Stomach (tissue), 4 donors: ENCODE measurements at regions not wholly inside any gene's neighbourhood (a gene's known extent, or its start where the extent isn't known, plus 50 kb on each side); places are given as distances from the start of the nearest gene placed in this dataset.

ENCODE experiments used
- CTCF ChIP-seq, 7 experiments: fragments of 450-650 bp in 4 of 7; fragments of 200-600 bp in 3 of 7; sonication (generic) in 3 of 7; IDR thresholded peaks; one replicate each; pipeline ENCODE4 v1.5.1; 2016 to 2019; ENCODE audit warnings: antibody characterized with exemption in 7 of 7, control low read depth in 2 of 7, mild to moderate bottlenecking in 1 of 7
- EP300 ChIP-seq: sonication (generic); formaldehyde crosslinking; IDR thresholded peaks from one replicate; pipeline ENCODE4 v1.6.1; 2017; ENCODE audit warnings: antibody characterized with exemption
- POLR2A ChIP-seq, 4 donors: fragments of 450-650 bp; IDR thresholded peaks; one replicate each; pipeline ENCODE4 v1.6.1; 2016; ENCODE audit warnings: antibody characterized with exemption in 4 of 4, control low read depth in 2 of 4, mild to moderate bottlenecking in 1 of 4, moderate library complexity in 1 of 4
- POLR2AphosphoS5 ChIP-seq, 3 donors: sonication (generic); formaldehyde crosslinking; IDR thresholded peaks; one replicate each; pipeline ENCODE4 v1.6.1; 2016; ENCODE audit warnings: antibody characterized with exemption in 3 of 3

GRCh38 chr5:167081561-167081960 lies 1209.9 kb upstream of the WWC1 start:
- TF ChIP-seq CTCF (IDR thresholded peaks at IDR 0.05) (no peak), POLR2A (IDR thresholded peaks at IDR 0.05) (no peak), EP300 (no peak), POLR2AphosphoS5 (IDR thresholded peaks at IDR 0.05) (no peak)
